Naive thymus-derived CD4-positive, alpha-beta T cell (primary cell): ENCODE measurements at regions not wholly inside any gene's neighbourhood (a gene's known extent, or its start where the extent isn't known, plus 50 kb on each side); places are given as distances from the start of the nearest gene placed in this dataset.

ENCODE experiments used
- ATAC-seq: fragments of 150-1000 bp; cut with Tn5 transposase; 2 replicates; pipeline ENCODE4 v1.10.0; 2021; ENCODE audit warnings: mild to moderate bottlenecking, moderate library complexity
- CTCF ChIA-PET: fragments of 350-600 bp; sonication (Branson Sonifier 250); formaldehyde crosslinking; loops from one replicate; lab custom pipeline; 2021; ENCODE audit warnings: antibody characterized with exemption; lab: Charles Lee
- POLR2A ChIA-PET: fragments of 350-600 bp; sonication (Branson Sonifier 250); formaldehyde crosslinking; loops from one replicate; lab custom pipeline; 2021; ENCODE audit warnings: antibody characterized with exemption, inconsistent platforms; lab: Charles Lee
- DNase-seq, 9 donors: peaks; one replicate each; pipeline versions ENCODE4 v3.0.0 to v3.0.0-alpha.2; 2020 to 2022; ENCODE audit warnings: mixed read lengths in 1 of 9
- H3K27ac ChIP-seq: one replicate; pipeline ENCODE4 v1.7.0; 2013; ENCODE audit warnings: mild to moderate bottlenecking, low read depth, low read length, moderate library complexity
- H3K27me3 ChIP-seq, 2 donors: one replicate each; pipeline ENCODE4 v1.7.0; 2013; ENCODE audit warnings: low read length in 2 of 2, mild to moderate bottlenecking in 2 of 2, moderate library complexity in 2 of 2; ENCODE audit not compliant: control insufficient read depth in 2 of 2, insufficient read depth in 2 of 2
- H3K36me3 ChIP-seq, 3 experiments: 1 replicate in 2 of 3; 2 replicates in 1 of 3; pipeline ENCODE4 v1.7.0; 2013; ENCODE audit warnings: low read length in 3 of 3, mild to moderate bottlenecking in 3 of 3, moderate library complexity in 1 of 3; ENCODE audit not compliant: insufficient read depth in 3 of 3, control insufficient read depth in 2 of 3
- H3K4me1 ChIP-seq, 2 donors: one replicate each; pipeline ENCODE4 v1.7.0; 2013; ENCODE audit warnings: low read length in 2 of 2, mild to moderate bottlenecking in 2 of 2, moderate library complexity in 1 of 2; ENCODE audit not compliant: control insufficient read depth in 2 of 2, insufficient read depth in 2 of 2
- H3K4me3 ChIP-seq: 2 replicates; pipeline ENCODE4 v1.7.0; 2013; ENCODE audit warnings: mild to moderate bottlenecking, low read length
- H3K9me3 ChIP-seq, 3 experiments: 1 replicate in 2 of 3; 2 replicates in 1 of 3; pipeline ENCODE4 v1.7.0; 2013; ENCODE audit warnings: low read length in 3 of 3; ENCODE audit not compliant: control insufficient read depth in 2 of 3
- H3K27ac Mint-ChIP-seq, 9 donors: one replicate each; pipeline ENCODE4 v1.8.0; 2020 to 2022; ENCODE audit warnings: mixed read lengths in 9 of 9, mild to moderate bottlenecking in 8 of 9, moderate library complexity in 5 of 9, inconsistent platforms in 2 of 9
- H3K27me3 Mint-ChIP-seq, 5 donors: one replicate each; pipeline ENCODE4 v1.8.0; 2021 to 2022; ENCODE audit warnings: mixed read lengths in 5 of 5, mild to moderate bottlenecking in 1 of 5
- H3K36me3 Mint-ChIP-seq, 5 donors: one replicate each; pipeline ENCODE4 v1.8.0; 2020 to 2022; ENCODE audit warnings: mixed read lengths in 5 of 5, mild to moderate bottlenecking in 3 of 5, inconsistent platforms in 1 of 5
- H3K4me1 Mint-ChIP-seq, 7 donors: one replicate each; pipeline ENCODE4 v1.8.0; 2020 to 2022; ENCODE audit warnings: mixed read lengths in 7 of 7, mild to moderate bottlenecking in 3 of 7, inconsistent platforms in 1 of 7
- H3K4me3 Mint-ChIP-seq, 10 donors: one replicate each; pipeline ENCODE4 v1.8.0; 2020 to 2022; ENCODE audit warnings: mild to moderate bottlenecking in 10 of 10, mixed read lengths in 10 of 10, moderate library complexity in 6 of 10, inconsistent platforms in 2 of 10
- H3K9me3 Mint-ChIP-seq, 11 donors: one replicate each; pipeline ENCODE4 v1.8.0; 2020 to 2022; ENCODE audit warnings: mixed read lengths in 11 of 11, mild to moderate bottlenecking in 4 of 11, inconsistent platforms in 1 of 11, moderate library complexity in 1 of 11
- intact Hi-C, 2 donors: fragments of 100-400 bp; cut with micrococcal nuclease; formaldehyde crosslinking; loops; one replicate each; pipeline ENCODE4 v1.15.1; 2023

DNA sequence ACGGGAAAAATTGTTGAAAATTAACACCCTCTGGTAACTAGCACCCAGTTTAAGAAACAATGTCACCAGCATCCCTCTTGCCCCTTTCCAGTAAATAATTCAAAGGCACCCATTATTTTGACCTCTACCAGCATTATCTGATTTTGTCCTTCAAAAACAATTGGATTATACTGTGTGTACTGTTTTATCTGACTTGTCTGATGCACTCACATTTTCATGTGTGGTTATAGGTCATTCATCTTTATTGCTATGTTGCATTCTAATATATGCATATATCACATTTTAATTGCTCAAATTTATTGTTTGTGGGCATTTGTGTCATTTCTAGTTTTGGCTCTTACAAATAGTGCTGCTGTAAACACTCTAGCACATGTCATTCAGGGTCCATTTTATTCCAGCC, 260.9 kb upstream of the PRDM1 start:
- ATAC-seq (no peak), DNase-seq (no peak)
- H3K36me3 ChIP-seq: no peaks in the 10 kb centered on the region
- H3K27ac ChIP-seq: no peak overlapping the region
- no peaks in the 10 kb centered on the region for H3K27me3 ChIP-seq
- Mint-ChIP-seq H3K4me3 (no peak overlapping the region), H3K36me3 (peaks cover 0 to 49% (median 0%) of the 10 kb centered on the region in 5 donors), H3K27ac (no peak overlapping the region), H3K4me1 (peaks cover 0 to 3% (median 0%) of the 10 kb centered on the region in 7 donors), H3K9me3 (peaks cover 0 to 25% (median 4%) of the 10 kb centered on the region in 11 donors), H3K27me3 (peaks cover 0 to 5% (median 0%) of the 10 kb centered on the region in 5 donors)
- ChIA-PET POLR2A (no interaction called here), CTCF (no interaction called here)
- no peaks in the 10 kb centered on the region for H3K9me3 ChIP-seq
- H3K4me3 ChIP-seq: no peak overlapping the region
- H3K4me1 ChIP-seq: no peaks in the 10 kb centered on the region
- intact Hi-C loops: no loop called here

DNA sequence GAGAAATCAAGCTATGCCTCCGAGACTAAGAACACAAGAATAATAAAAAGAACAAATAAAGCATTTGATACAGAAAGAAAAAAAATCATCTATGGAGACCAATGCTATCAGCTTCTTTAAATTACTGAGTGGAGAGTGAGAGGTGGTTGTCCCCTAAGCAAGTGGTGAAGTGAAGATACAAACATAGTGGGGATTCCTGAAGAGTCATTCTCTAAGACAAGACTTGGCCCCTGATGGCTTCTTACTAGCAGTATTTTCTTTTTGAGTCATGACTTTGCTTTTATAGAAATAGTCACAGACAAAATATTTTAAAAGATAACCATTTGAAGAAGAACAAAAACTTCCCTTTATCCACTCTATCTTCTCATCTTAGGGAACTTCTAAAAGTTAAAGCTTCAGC, 261.4 kb upstream of the PRDM1 start:
- H3K4me1 Mint-ChIP-seq: peaks cover 0 to 5% (median 0%) of the 10 kb centered on the region in 7 donors
- H3K4me3 Mint-ChIP-seq: no peak overlapping the region
- Histone ChIP-seq H3K27me3 (no peaks in the 10 kb centered on the region), H3K36me3 (no peaks in the 10 kb centered on the region), H3K9me3 (no peaks in the 10 kb centered on the region), H3K4me1 (no peaks in the 10 kb centered on the region), H3K4me3 (no peak overlapping the region), H3K27ac (no peak overlapping the region)
- ATAC-seq (no peak), DNase-seq (no peak)
- peaks cover 0 to 3% (median 0%) of the 10 kb centered on the region in 5 donors for H3K27me3 Mint-ChIP-seq
- intact Hi-C loops: no loop called here
- no peak overlapping the region for H3K27ac Mint-ChIP-seq
- ChIA-PET CTCF (no interaction called here), POLR2A (no interaction called here)
- peaks cover 0 to 53% (median 0%) of the 10 kb centered on the region in 5 donors for H3K36me3 Mint-ChIP-seq
- peaks cover 0 to 30% (median 4%) of the 10 kb centered on the region in 11 donors for H3K9me3 Mint-ChIP-seq

DNA sequence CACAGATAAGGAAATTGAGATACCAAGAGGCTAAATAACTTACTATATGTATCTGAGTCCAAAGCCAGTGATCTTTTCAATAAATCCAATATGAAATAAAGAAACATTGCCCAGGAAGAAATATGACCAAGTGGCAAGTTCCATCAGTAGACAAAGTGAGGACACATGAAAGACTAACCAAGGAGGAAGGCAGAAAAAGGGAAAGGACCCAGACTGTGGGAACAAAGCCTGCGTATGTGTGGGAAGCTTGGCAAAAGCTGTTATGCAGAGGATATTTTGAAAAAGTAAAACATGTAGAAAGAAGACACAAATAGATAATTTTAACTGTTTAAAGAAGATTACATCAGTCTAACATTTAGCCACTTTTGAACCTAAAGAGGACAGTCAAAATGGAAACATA, 264.4 kb upstream of the PRDM1 start:
- DNase-seq (no peak), ATAC-seq (no peak)
- intact Hi-C loops: no loop called here
- Mint-ChIP-seq H3K27ac (peak overlapping the region in 1 of 9 donors; percentile 0), H3K9me3 (peaks cover 0 to 25% (median 1%) of the 10 kb centered on the region in 11 donors), H3K27me3 (peaks cover 0 to 3% (median 0%) of the 10 kb centered on the region in 5 donors), H3K4me1 (peaks cover 0 to 18% (median 0%) of the 10 kb centered on the region in 7 donors), H3K4me3 (no peak overlapping the region), H3K36me3 (peaks cover 0 to 57% (median 0%) of the 10 kb centered on the region in 5 donors)
- no peaks in the 10 kb centered on the region for H3K27me3 ChIP-seq
- ChIA-PET CTCF (no interaction called here), POLR2A (no interaction called here)
- H3K36me3 ChIP-seq: no peaks in the 10 kb centered on the region
- H3K4me3 ChIP-seq: no peak overlapping the region
- no peaks in the 10 kb centered on the region for H3K4me1 ChIP-seq
- H3K27ac ChIP-seq: no peak overlapping the region
- no peaks in the 10 kb centered on the region for H3K9me3 ChIP-seq

DNA sequence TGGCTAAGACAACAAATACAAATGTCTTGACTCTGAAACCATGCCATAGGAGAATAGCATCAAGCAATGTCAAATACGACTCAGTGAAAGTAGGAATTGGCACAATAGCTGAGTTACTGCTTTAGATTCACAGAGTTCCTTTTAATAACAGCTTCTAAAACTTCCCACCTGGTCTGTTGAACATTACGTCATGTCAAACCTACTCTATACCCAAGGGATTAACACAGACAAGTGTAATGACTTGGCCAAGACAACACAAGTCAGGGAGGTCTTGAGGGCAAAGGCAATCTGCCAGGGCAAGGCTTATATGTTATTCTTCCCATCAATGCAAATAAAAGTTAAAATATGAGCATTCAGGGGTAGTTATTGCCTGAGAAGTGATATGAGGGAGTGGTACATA, 265.1 kb upstream of the PRDM1 start:
- Mint-ChIP-seq H3K9me3 (peaks cover 0 to 23% (median 1%) of the 10 kb centered on the region in 11 donors), H3K27me3 (peaks cover 0 to 3% (median 0%) of the 10 kb centered on the region in 5 donors), H3K4me1 (peaks cover 0 to 26% (median 0%) of the 10 kb centered on the region in 7 donors), H3K27ac (no peak overlapping the region), H3K36me3 (peaks cover 0 to 59% (median 0%) of the 10 kb centered on the region in 5 donors), H3K4me3 (no peak overlapping the region)
- Histone ChIP-seq H3K4me1 (no peaks in the 10 kb centered on the region), H3K4me3 (no peak overlapping the region), H3K36me3 (no peaks in the 10 kb centered on the region), H3K9me3 (no peaks in the 10 kb centered on the region), H3K27me3 (no peaks in the 10 kb centered on the region), H3K27ac (no peak overlapping the region)
- DNase-seq: no peak
- ChIA-PET CTCF (no interaction called here), POLR2A (interaction anchor here (0.5 kb wide), 1 partner anchor 365 kb away, joined by 3 read pairs; no protein-coding TSS in a partner anchor)
- intact Hi-C loops: no loop called here
- ATAC-seq: no peak

DNA sequence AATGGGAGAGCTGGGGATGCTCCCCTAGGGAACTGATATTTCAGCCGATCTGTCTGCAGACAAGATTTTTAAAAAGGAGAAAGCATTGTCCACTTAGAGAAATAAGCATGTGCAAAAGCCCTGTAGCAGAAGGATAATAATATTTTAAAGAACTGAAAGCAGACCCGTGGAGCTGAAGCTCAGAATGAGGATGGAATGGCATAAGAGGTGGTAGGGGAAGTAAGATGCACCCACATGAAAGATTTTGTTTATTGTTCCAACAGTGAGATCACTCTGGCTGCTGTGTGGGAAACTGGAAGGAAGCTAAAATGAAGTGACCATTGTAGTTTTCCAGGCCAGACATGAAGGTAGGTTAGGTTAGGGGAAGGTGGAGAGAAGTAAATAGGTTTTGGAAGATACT, 266.4 kb upstream of the PRDM1 start:
- Mint-ChIP-seq H3K36me3 (peaks cover 0 to 60% (median 0%) of the 10 kb centered on the region in 5 donors), H3K4me1 (peaks cover 0 to 38% (median 0%) of the 10 kb centered on the region in 7 donors), H3K4me3 (no peak overlapping the region), H3K27ac (no peak overlapping the region), H3K27me3 (peaks cover 0 to 3% (median 0%) of the 10 kb centered on the region in 5 donors), H3K9me3 (peaks cover 0 to 22% (median 1%) of the 10 kb centered on the region in 11 donors)
- Histone ChIP-seq H3K4me3 (no peak overlapping the region), H3K9me3 (no peaks in the 10 kb centered on the region), H3K36me3 (no peaks in the 10 kb centered on the region), H3K4me1 (no peaks in the 10 kb centered on the region), H3K27me3 (no peaks in the 10 kb centered on the region), H3K27ac (no peak overlapping the region)
- POLR2A ChIA-PET: no interaction called here
- CTCF ChIA-PET: no interaction called here
- ATAC-seq (no peak), DNase-seq (no peak)
- intact Hi-C loops: loop anchor here in 1 of 2 donors (10.0 kb wide), 1 partner anchor 335 kb away; no protein-coding TSS in a partner anchor

DNA sequence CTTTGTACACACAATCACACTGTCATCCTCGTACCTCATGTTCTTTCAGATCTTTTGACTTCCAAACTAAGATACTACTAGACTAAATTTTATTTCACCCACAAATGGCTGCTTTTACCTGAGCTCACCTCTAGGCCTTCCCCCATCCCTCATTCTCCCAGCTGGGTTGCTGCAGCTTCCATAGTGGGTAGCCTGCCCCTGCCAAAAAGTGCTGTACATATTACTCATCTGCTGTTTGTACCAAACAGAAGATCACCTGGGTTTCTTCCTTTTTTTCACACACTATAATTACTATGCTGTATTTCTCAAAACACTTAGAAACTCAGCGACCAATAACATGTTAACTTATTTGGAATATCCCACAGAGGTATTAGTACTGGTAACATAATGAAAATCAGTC, 267.6 kb upstream of the PRDM1 start:
- Histone ChIP-seq H3K36me3 (no peaks in the 10 kb centered on the region), H3K4me1 (no peaks in the 10 kb centered on the region), H3K27ac (no peak overlapping the region), H3K9me3 (no peaks in the 10 kb centered on the region), H3K27me3 (no peaks in the 10 kb centered on the region), H3K4me3 (no peak overlapping the region)
- Mint-ChIP-seq H3K9me3 (peaks cover 0 to 25% (median 1%) of the 10 kb centered on the region in 11 donors), H3K36me3 (peaks cover 0 to 62% (median 0%) of the 10 kb centered on the region in 5 donors), H3K27me3 (no peaks in the 10 kb centered on the region), H3K27ac (peak overlapping the region in 1 of 9 donors; percentile 21), H3K4me1 (peaks cover 0 to 47% (median 0%) of the 10 kb centered on the region in 7 donors), H3K4me3 (no peak overlapping the region)
- ATAC-seq: no peak
- CTCF ChIA-PET: no interaction called here
- POLR2A ChIA-PET: no interaction called here
- intact Hi-C loops: loop anchor here in 1 of 2 donors (10.0 kb wide), 1 partner anchor 334 kb away; no protein-coding TSS in a partner anchor
- no peak for DNase-seq

DNA sequence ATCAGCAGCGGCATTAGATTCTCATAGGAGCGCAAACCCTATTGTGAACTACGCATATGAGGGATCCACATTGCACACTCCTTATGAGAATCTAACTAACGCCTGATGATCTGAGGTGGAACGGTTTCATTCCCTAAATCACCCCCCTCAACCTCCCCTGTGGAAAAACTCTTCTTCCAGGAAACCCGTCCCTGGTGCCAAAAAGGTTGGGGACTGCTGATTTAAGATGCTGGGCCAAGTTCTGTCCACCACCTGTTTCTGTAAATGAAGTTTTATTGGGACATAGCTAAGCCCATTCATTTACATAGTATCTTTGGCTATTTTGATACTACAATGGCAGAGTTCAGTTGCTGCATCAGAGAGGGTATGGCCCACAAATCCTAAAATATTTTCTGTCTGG, 268.2 kb upstream of the PRDM1 start:
- POLR2A ChIA-PET: no interaction called here
- intact Hi-C loops: loop anchor here in 1 of 2 donors (10.0 kb wide), 1 partner anchor 333 kb away; no protein-coding TSS in a partner anchor

More for the DNA sequence above, 268.2 kb upstream of the PRDM1 start:
- H3K4me1 ChIP-seq: no peaks in the 10 kb centered on the region
- no peaks in the 10 kb centered on the region for H3K36me3 ChIP-seq
- Mint-ChIP-seq H3K27me3 (no peaks in the 10 kb centered on the region), H3K4me1 (peaks cover 0 to 53% (median 0%) of the 10 kb centered on the region in 7 donors), H3K27ac (no peak overlapping the region), H3K9me3 (peaks cover 0 to 23% (median 1%) of the 10 kb centered on the region in 11 donors), H3K36me3 (peaks cover 0 to 62% (median 0%) of the 10 kb centered on the region in 5 donors), H3K4me3 (no peak overlapping the region)
- no peaks in the 10 kb centered on the region for H3K9me3 ChIP-seq
- H3K4me3 ChIP-seq: no peak overlapping the region
- no peak for ATAC-seq
- H3K27ac ChIP-seq: no peak overlapping the region
- no peak for DNase-seq
- H3K27me3 ChIP-seq: no peaks in the 10 kb centered on the region
- CTCF ChIA-PET: no interaction called here
